Stomach smooth muscle (tissue), 2 donors: ENCODE measurements at regions not wholly inside any gene's neighbourhood (a gene's known extent, or its start where the extent isn't known, plus 50 kb on each side); places are given as distances from the start of the nearest gene placed in this dataset.
"Not testable (repeated sequence)": the region's sequence is repeated elsewhere in the genome, so short reads cannot be mapped to it uniquely, and the experiment has no call there.

Experiments
- H3K27ac ChIP-seq: one replicate; pipeline ENCODE4 v1.7.0; 2013; ENCODE audit warnings: mild to moderate bottlenecking, low read length, inconsistent platforms
- H3K27me3 ChIP-seq, 2 donors: one replicate each; pipeline ENCODE4 v1.7.0; 2013; ENCODE audit warnings: low read length in 2 of 2; ENCODE audit not compliant: insufficient read depth in 2 of 2, control insufficient read depth in 1 of 2
- H3K36me3 ChIP-seq, 2 donors: one replicate each; pipeline ENCODE4 v1.7.0; 2013; ENCODE audit warnings: low read length in 2 of 2; ENCODE audit not compliant: control insufficient read depth in 2 of 2, insufficient read depth in 2 of 2
- H3K4me1 ChIP-seq: one replicate; pipeline ENCODE4 v1.7.0; 2013; ENCODE audit warnings: low read length; ENCODE audit not compliant: control insufficient read depth, insufficient read depth
- H3K4me3 ChIP-seq, 2 donors: one replicate each; pipeline ENCODE4 v1.7.0; 2013; ENCODE audit warnings: low read length in 2 of 2
- H3K9ac ChIP-seq, 2 donors: one replicate each; pipeline ENCODE4 v1.7.0; 2013; ENCODE audit warnings: low read length in 2 of 2, mild to moderate bottlenecking in 1 of 2
- H3K9me3 ChIP-seq, 2 donors: one replicate each; pipeline ENCODE4 v1.7.0; 2013; ENCODE audit warnings: low read length in 2 of 2; ENCODE audit not compliant: control insufficient read depth in 2 of 2
- donor health status: healthy.
- donor health status: Pancreatic carcinoma.

DNA sequence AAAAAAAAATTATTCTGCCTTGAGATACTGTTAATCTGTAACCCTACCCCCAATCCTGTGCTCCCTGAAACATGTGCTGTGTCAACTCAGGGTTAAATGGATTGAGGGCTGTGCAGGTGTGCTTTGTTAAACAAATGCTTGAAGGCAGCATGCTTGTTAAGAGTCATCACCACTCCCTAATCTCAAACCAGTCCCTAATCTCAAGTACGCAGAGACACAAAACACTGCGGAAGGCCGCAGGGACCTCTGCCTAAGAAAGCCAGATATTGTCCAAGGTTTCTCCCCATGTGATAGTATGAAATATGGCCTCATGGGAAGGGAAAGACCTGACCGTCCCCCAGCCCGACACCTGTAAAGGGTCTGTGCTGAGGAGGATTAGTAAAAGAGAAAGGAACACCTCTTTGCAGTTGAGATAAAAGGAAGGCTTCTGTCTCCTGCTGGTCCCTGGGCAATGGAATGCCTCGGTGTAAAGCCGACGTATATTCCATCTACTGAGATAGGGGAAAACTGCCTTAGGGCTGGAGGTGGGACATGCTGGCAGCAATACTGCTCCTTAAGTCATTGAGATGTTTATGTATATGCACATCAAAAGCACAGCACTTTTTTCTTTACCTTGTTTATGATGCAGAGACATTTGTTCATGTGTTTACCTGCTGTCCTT lies 402.6 kb downstream of the TBC1D32 start:
- not testable (repeated sequence) for H3K9me3 ChIP-seq, H3K9ac ChIP-seq, H3K4me1 ChIP-seq, H3K4me3 ChIP-seq, H3K27ac ChIP-seq, H3K27me3 ChIP-seq, H3K36me3 ChIP-seq

DNA sequence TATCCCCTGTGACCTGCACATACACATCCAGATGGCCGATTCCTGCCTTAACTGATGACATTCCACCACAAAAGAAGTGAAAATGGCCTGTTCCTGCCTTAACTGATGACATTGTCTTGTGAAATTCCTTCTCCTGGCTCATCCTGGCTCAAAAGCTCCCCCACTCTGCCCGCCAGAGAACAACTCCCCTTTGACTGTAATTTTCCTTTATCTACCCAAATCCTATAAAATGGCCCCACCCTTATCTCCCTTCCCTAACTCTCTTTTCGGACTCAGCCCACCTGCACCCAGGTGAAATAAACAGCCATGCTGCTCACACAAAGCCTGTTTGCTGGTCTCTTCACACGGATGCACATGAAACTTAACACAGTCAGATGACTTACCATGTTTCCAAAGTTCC lies 403.8 kb downstream of the TBC1D32 start:
- H3K9me3 ChIP-seq, H3K27ac ChIP-seq, H3K9ac ChIP-seq, H3K27me3 ChIP-seq, H3K4me1 ChIP-seq, H3K4me3 ChIP-seq, H3K36me3 ChIP-seq: not testable (repeated sequence)

DNA sequence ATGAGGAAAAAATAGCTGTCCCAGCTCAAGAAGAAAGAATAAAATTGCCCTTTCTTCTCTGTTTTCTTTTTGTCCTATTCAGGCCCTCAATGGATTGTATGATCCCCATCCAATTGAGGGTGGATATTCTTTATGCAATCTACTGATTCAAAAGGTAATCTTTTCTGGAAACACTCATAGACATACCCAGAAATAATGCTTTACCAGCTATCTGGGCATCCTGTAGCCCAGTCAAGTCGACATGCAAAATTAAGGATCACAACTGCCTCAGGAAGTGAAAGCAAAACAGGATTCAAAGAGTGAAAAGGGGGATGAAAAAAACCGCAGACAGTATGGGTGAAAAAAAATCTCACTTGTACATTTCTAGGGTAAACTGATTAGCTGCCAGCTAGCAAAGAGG lies 410.1 kb downstream of the TBC1D32 start:
- Histone ChIP-seq H3K4me1 (no peaks in the 10 kb centered on the region), H3K9ac (no peak overlapping the region), H3K27ac (no peak overlapping the region), H3K36me3 (no peaks in the 10 kb centered on the region), H3K27me3 (no peaks in the 10 kb centered on the region), H3K9me3 (no peaks in the 10 kb centered on the region), H3K4me3 (no peak overlapping the region)

DNA sequence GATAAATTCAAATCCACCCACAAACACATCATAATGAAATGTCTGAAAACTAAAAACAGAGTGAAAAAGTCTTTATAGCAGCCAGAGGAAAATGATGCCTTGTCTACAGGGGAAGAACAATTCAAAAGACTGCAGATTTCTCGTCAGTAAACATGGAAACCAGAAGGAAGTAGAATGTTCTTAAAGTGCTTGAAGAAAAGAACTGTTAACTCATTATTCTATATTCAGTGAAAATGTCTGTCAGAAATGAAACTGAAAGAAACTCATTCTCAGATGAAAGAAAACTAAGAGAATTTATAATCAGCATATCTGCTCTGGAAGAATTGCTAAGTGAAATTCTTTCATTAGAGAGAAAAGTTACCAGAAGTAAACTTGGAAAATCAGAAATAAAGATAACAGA lies 416.1 kb downstream of the TBC1D32 start:
- Histone ChIP-seq H3K27ac (no peak overlapping the region), H3K4me3 (no peak overlapping the region), H3K9me3 (no peaks in the 10 kb centered on the region), H3K9ac (no peak overlapping the region), H3K27me3 (no peaks in the 10 kb centered on the region), H3K36me3 (no peaks in the 10 kb centered on the region), H3K4me1 (no peaks in the 10 kb centered on the region)

DNA sequence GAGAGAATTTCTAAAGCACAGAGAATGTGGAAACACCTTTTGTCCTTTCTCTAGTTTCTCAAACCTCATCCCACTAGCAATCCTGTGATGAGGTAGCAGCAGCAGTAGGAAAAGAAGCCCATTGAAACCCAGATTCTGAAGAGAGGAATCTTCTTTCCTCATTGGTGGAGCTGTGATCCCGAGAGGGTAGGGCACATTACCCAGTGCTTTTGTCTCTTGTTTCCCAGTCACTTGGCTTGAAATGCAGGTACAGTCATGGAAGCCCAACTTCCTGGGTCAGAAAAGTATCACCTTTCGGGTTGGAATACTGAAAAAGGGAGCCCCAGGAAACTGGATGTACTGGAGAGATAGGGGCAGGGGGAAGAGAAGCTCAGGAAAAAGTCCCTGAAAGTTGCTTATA lies 417.4 kb downstream of the TBC1D32 start:
- H3K4me3 ChIP-seq: no peak overlapping the region
- no peak overlapping the region for H3K9ac ChIP-seq
- no peaks in the 10 kb centered on the region for H3K4me1 ChIP-seq
- H3K27ac ChIP-seq: no peak overlapping the region
- no peaks in the 10 kb centered on the region for H3K9me3 ChIP-seq
- H3K36me3 ChIP-seq: no peaks in the 10 kb centered on the region
- H3K27me3 ChIP-seq: no peaks in the 10 kb centered on the region

DNA sequence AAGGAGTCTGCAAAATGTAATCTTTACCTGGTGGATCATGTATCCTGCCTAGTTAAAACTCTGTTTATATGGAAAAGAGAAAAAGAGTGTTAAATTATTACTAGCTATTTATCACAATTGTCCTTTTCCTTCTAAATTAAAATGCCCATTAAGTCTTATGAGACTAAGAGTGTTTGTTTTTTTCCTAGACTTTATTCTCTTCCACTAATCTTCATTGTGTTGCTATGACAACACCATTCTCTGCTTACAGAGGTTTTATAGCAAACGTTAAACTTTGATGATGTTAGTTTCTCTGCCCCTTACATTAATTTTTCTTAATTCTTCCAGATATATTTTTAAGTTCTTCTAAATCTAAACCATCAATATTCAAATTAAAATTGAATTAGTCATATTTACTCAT lies 420.8 kb downstream of the TBC1D32 start:
- H3K36me3 ChIP-seq: no peaks in the 10 kb centered on the region
- no peaks in the 10 kb centered on the region for H3K4me1 ChIP-seq
- H3K9ac ChIP-seq: no peak overlapping the region
- H3K27me3 ChIP-seq: no peaks in the 10 kb centered on the region
- no peaks in the 10 kb centered on the region for H3K9me3 ChIP-seq
- no peak overlapping the region for H3K27ac ChIP-seq
- H3K4me3 ChIP-seq: no peak overlapping the region

DNA sequence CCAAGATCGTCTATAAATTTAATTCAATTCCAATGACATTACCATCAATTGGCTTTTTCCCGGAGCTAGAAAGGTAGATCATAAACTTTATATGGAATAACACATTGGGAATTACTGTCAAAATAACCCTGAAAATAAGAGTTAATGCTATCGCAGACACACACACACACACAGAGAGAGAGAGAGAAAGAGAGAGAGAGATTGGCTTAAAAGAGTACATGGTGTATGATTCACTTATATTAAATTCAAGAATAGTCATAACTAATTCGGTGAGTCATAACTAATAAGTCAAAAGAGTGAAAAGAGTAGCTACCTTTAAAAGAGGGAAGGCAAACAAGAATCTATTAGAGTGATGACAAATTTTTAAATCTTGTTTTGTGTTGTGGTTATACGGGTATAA lies 425.5 kb downstream of the TBC1D32 start:
- H3K9ac ChIP-seq: no peak overlapping the region
- H3K9me3 ChIP-seq: no peaks in the 10 kb centered on the region
- no peaks in the 10 kb centered on the region for H3K4me1 ChIP-seq
- no peaks in the 10 kb centered on the region for H3K36me3 ChIP-seq
- no peaks in the 10 kb centered on the region for H3K27me3 ChIP-seq
- H3K4me3 ChIP-seq: no peak overlapping the region
- no peak overlapping the region for H3K27ac ChIP-seq

DNA sequence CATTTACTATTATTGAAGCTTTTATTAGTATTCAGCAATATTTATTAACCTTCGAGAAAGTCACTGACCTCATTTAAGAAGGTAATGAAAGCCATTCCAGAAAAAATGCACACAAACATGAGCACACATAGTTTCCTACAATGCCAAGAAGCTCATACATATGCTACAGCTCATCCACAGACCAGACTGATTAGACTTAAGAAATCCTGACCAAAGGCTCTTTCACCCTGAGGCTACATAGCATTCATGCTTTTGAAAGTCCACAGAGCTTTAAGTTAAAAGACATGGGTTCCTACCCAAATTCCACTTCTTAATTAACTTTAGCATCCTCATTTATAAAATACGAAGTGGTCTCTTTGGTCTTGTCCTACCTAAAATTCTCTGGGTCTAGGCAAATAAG lies 430.4 kb downstream of the TBC1D32 start:
- no peak overlapping the region for H3K9ac ChIP-seq
- no peaks in the 10 kb centered on the region for H3K9me3 ChIP-seq
- no peaks in the 10 kb centered on the region for H3K36me3 ChIP-seq
- no peak overlapping the region for H3K27ac ChIP-seq
- no peak overlapping the region for H3K4me3 ChIP-seq
- no peaks in the 10 kb centered on the region for H3K27me3 ChIP-seq
- no peaks in the 10 kb centered on the region for H3K4me1 ChIP-seq

DNA sequence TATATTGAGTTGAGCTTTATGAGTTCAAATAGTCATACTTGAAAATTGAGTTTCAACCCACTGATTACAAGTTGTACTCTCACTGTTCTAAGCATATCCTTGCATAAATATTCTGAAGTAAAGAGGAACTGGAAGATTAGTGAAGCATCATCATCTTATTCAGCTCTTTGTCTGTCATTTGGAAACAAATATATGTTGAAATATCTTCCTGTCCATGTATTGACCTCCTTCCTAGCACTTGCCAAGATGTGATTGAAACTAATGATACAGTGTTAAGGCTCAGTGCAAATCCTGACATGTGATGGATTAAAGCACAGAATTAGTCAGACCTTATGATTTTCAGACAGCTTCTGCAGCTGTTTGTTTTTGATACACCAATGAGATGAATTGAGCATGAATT lies 434.3 kb downstream of the TBC1D32 start:
- Histone ChIP-seq H3K4me3 (no peak overlapping the region), H3K4me1 (no peaks in the 10 kb centered on the region), H3K27me3 (no peaks in the 10 kb centered on the region), H3K27ac (no peak overlapping the region), H3K36me3 (no peaks in the 10 kb centered on the region), H3K9me3 (no peaks in the 10 kb centered on the region), H3K9ac (no peak overlapping the region)

DNA sequence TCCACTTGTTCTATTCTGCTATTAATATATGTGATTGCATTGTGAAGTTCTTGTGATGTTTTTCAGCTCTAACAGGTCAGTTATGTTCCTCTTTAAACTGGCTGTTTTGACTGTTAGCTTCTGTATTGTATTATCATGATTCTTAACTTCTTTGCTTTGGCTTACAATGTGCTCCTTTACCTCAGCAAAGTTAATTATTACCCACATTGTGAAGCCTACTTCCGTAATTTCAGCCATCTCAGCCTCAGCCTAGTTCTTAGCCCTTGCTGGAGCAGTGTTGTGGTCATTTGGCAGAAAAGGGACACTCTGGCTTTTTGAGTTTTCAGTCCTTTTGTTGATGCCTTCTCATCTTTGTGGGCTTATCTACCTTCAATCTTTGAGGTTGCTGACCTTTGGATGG lies 440.2 kb downstream of the TBC1D32 start:
- Histone ChIP-seq H3K27me3 (no peaks in the 10 kb centered on the region), H3K4me1 (no peaks in the 10 kb centered on the region), H3K27ac (no peak overlapping the region), H3K9ac (no peak overlapping the region), H3K9me3 (peaks cover 0 to 2% of the 10 kb centered on the region in 2 donors), H3K36me3 (no peaks in the 10 kb centered on the region), H3K4me3 (no peak overlapping the region)

DNA sequence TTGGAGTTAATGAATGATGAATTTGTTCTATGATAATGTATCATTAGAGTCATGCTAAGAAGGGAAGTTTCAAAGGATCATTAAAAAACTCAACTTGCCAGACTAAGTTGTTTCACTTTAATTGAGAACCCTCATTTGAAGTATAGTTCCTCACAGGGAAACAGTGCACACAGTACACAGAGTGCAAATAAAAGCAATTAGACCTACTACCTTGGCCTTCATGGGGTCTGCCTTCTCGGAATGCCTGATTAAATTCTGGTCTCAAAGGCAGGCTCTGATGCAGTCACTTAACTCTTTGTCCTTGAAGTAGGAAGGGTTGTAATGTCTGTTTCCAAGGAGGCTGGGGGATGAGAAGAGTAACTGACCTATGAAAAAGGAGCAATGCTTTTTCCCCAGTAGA lies 457.3 kb downstream of the TBC1D32 start:
- no peaks in the 10 kb centered on the region for H3K27me3 ChIP-seq
- no peaks in the 10 kb centered on the region for H3K36me3 ChIP-seq
- H3K27ac ChIP-seq: no peak overlapping the region
- H3K4me3 ChIP-seq: no peak overlapping the region
- H3K9ac ChIP-seq: no peak overlapping the region
- H3K4me1 ChIP-seq: no peaks in the 10 kb centered on the region
- H3K9me3 ChIP-seq: no peaks in the 10 kb centered on the region
